Activated naive CD4-positive, alpha-beta T cell treated with Interleukin-2 at 50 U/mL for 16 hours (primary cell): ENCODE measurements at regions not wholly inside any gene's neighbourhood (a gene's known extent, or its start where the extent isn't known, plus 50 kb on each side); places are given as distances from the start of the nearest gene placed in this dataset.
"Not testable (repeated sequence)": the region's sequence is repeated elsewhere in the genome, so short reads cannot be mapped to it uniquely, and the experiment has no call there.

Experiments used
- DNase-seq: peaks from one replicate; pipeline ENCODE4 v3.0.0-alpha.2; 2020

- no peak for DNase-seq
These were observed 2045.9 kb upstream of the CELF4 start for GRCh38 chr18:39611381-39612100.

GRCh38 chr18:39607034-39607433, 2041.4 kb upstream of the CELF4 start:
- no peak for DNase-seq

GRCh38 chr18:39604836-39605235, 2039.2 kb upstream of the CELF4 start:
- no peak for DNase-seq

GRCh38 chr18:39602131-39602530, 2036.5 kb upstream of the CELF4 start:
- no peak for DNase-seq

- no peak for DNase-seq
These were observed 2035.3 kb upstream of the CELF4 start for GRCh38 chr18:39600894-39601293.

GRCh38 chr18:39599251-39599650, 2033.7 kb upstream of the CELF4 start:
- no peak for DNase-seq

GRCh38 chr18:39596891-39597290, 2031.3 kb upstream of the CELF4 start:
- no peak for DNase-seq

- no peak for DNase-seq
These were observed 2030.6 kb upstream of the CELF4 start for GRCh38 chr18:39596221-39596620.

- no peak for DNase-seq
These were observed 2028.6 kb upstream of the CELF4 start for GRCh38 chr18:39594206-39594605.

GRCh38 chr18:39591649-39592048, 2026.1 kb upstream of the CELF4 start:
- DNase-seq = no peak

GRCh38 chr18:39589496-39589895, 2023.9 kb upstream of the CELF4 start:
- DNase-seq = no peak

- DNase-seq = no peak
These were observed 2022.0 kb upstream of the CELF4 start for GRCh38 chr18:39587586-39587985.

- DNase-seq = no peak
These were observed 2021.1 kb upstream of the CELF4 start for GRCh38 chr18:39586741-39587140.

GRCh38 chr18:39574897-39575296, 2009.3 kb upstream of the CELF4 start:
- no peak for DNase-seq

GRCh38 chr18:39571511-39571910, 2005.9 kb upstream of the CELF4 start:
- DNase-seq = no peak

GRCh38 chr18:39565551-39566230, 2000.1 kb upstream of the CELF4 start:
- not testable (repeated sequence) for DNase-seq

GRCh38 chr18:39564716-39565115, 1999.1 kb upstream of the CELF4 start:
- DNase-seq = no peak

GRCh38 chr18:39561126-39561525, 1995.5 kb upstream of the CELF4 start:
- DNase-seq = no peak

GRCh38 chr18:39558658-39559057, 1993.1 kb upstream of the CELF4 start:
- DNase-seq = no peak

GRCh38 chr18:39555496-39555895, 1989.9 kb upstream of the CELF4 start:
- no peak for DNase-seq

GRCh38 chr18:39550701-39551100, 1985.1 kb upstream of the CELF4 start:
- no peak for DNase-seq

- no peak for DNase-seq
These were observed 1983.5 kb upstream of the CELF4 start for GRCh38 chr18:39549144-39549543.

- DNase-seq = no peak
These were observed 1966.1 kb upstream of the CELF4 start for GRCh38 chr18:39531659-39532058.

- no peak for DNase-seq
These were observed 1963.8 kb upstream of the CELF4 start for GRCh38 chr18:39529358-39529757.

GRCh38 chr18:39527465-39527864, 1961.9 kb upstream of the CELF4 start:
- no peak for DNase-seq
